ENCODE measurements at regions not wholly inside any gene's neighbourhood (a gene's known extent, or its start where the extent isn't known, plus 50 kb on each side); places are given as distances from the start of the nearest gene placed in this dataset.
A peak's percentile ranks its signal among the peaks of the same experiment; 100 is the strongest.
"Not testable (repeated sequence)": the region's sequence is repeated elsewhere in the genome, so short reads cannot be mapped to it uniquely, and the experiment has no call there.

GRCh38 chr1:200290010-200290685 lies 119.7 kb downstream of the ZNF281 start:
- peak; percentile 8 to 19 for TF ChIP-seq CTCF (IDR thresholded peaks at IDR 0.05; ENCODE audit: insufficient read depth in 1 of 2, low read depth in 1 of 2, low read length in 1 of 2, severe bottlenecking in 1 of 2, unreplicated experiment in 1 of 2)
- no peak overlapping the region for H3K4me3 Mint-ChIP-seq (ENCODE audit: unreplicated experiment)
- no peaks in the 10 kb centered on the region for H3K27me3 Mint-ChIP-seq (ENCODE audit: insufficient read depth, unreplicated experiment)
- CTCF ChIA-PET: interaction anchor here (1.0 to 1.3 kb wide), 2 partner anchors 9 to 12 kb away, joined by 7 to 8 read pairs; no protein-coding TSS in a partner anchor
- POLR2A ChIA-PET: no interaction called here
- Histone ChIP-seq H3K27me3 (replicated peaks; ENCODE audit: control insufficient read depth, insufficient read depth, low read length) (no peaks in the 10 kb centered on the region), H3K9me3 (no peaks in the 10 kb centered on the region), H3K36me3 (ENCODE audit: control insufficient read depth, insufficient read depth, low read length) (no peaks in the 10 kb centered on the region), H3K4me3 (ENCODE audit: low read depth, low read length) (no peak overlapping the region), H3K4me1 (peaks cover 16% of the 10 kb centered on the region)
- peak; percentile 45 to 48 for DNase-seq
- H3K9me3 Mint-ChIP-seq (ENCODE audit: unreplicated experiment): peaks cover under 1% of the 10 kb centered on the region
- BruUV-seq (replicated peaks): no TSS peak
- peaks cover 15% of the 10 kb centered on the region for H3K4me1 Mint-ChIP-seq (ENCODE audit: low read depth, unreplicated experiment)
- intact Hi-C loops (cut with micrococcal nuclease; ENCODE audit: unreplicated experiment): no loop called here
- no peak overlapping the region for H3K27ac Mint-ChIP-seq (ENCODE audit: unreplicated experiment)
- H3K36me3 Mint-ChIP-seq (ENCODE audit: insufficient read depth, unreplicated experiment): no peaks in the 10 kb centered on the region

GRCh38 chr1:200288226-200288625 lies 121.6 kb downstream of the ZNF281 start:
- BruUV-seq (replicated peaks): no TSS peak
- CTCF ChIA-PET: no interaction called here
- intact Hi-C loops (cut with micrococcal nuclease; ENCODE audit: unreplicated experiment): no loop called here

GRCh38 chr1:200284236-200284635 lies 125.6 kb downstream of the ZNF281 start:
- DNase-seq; POLR2A ChIA-PET; H3K4me1 Mint-ChIP-seq (ENCODE audit: low read depth, unreplicated experiment); intact Hi-C loops (cut with micrococcal nuclease; ENCODE audit: unreplicated experiment); H3K27ac Mint-ChIP-seq (ENCODE audit: unreplicated experiment); H3K4me3 Mint-ChIP-seq (ENCODE audit: unreplicated experiment); CTCF ChIA-PET; H3K27me3 Mint-ChIP-seq (ENCODE audit: insufficient read depth, unreplicated experiment); H3K4me1 ChIP-seq; H3K27me3 ChIP-seq (replicated peaks; ENCODE audit: control insufficient read depth, insufficient read depth, low read length); H3K4me3 ChIP-seq (ENCODE audit: low read depth, low read length); H3K9me3 Mint-ChIP-seq (ENCODE audit: unreplicated experiment); H3K9me3 ChIP-seq; BruUV-seq (replicated peaks); H3K36me3 Mint-ChIP-seq (ENCODE audit: insufficient read depth, unreplicated experiment); H3K36me3 ChIP-seq (ENCODE audit: control insufficient read depth, insufficient read depth, low read length): not testable (repeated sequence)

More at GRCh38 chr1:200288226-200288625, 121.6 kb downstream of the ZNF281 start:
- no peaks in the 10 kb centered on the region for H3K36me3 Mint-ChIP-seq (ENCODE audit: insufficient read depth, unreplicated experiment)
- no peaks in the 10 kb centered on the region for H3K9me3 ChIP-seq
- TF ChIP-seq CTCF (IDR thresholded peaks at IDR 0.05; ENCODE audit: insufficient read depth in 1 of 2, low read depth in 1 of 2, low read length in 1 of 2, severe bottlenecking in 1 of 2, unreplicated experiment in 1 of 2): no peak
- H3K27ac Mint-ChIP-seq (ENCODE audit: unreplicated experiment): no peak overlapping the region
- H3K36me3 ChIP-seq (ENCODE audit: control insufficient read depth, insufficient read depth, low read length): no peaks in the 10 kb centered on the region
- no peak overlapping the region for H3K4me3 Mint-ChIP-seq (ENCODE audit: unreplicated experiment)
- no peak overlapping the region for H3K4me3 ChIP-seq (ENCODE audit: low read depth, low read length)
- H3K9me3 Mint-ChIP-seq (ENCODE audit: unreplicated experiment): peaks cover 9% of the 10 kb centered on the region
- H3K27me3 Mint-ChIP-seq (ENCODE audit: insufficient read depth, unreplicated experiment): no peaks in the 10 kb centered on the region
- DNase-seq: no peak
- peaks cover 12% of the 10 kb centered on the region for H3K4me1 ChIP-seq
- POLR2A ChIA-PET: no interaction called here
- no peaks in the 10 kb centered on the region for H3K27me3 ChIP-seq (replicated peaks; ENCODE audit: control insufficient read depth, insufficient read depth, low read length)
- peaks cover 15% of the 10 kb centered on the region for H3K4me1 Mint-ChIP-seq (ENCODE audit: low read depth, unreplicated experiment)
